HG02885 (cell line): ENCODE measurements at regions not wholly inside any gene's neighbourhood (a gene's known extent, or its start where the extent isn't known, plus 50 kb on each side); places are given as distances from the start of the nearest gene placed in this dataset.
"Not testable (repeated sequence)": the region's sequence is repeated elsewhere in the genome, so short reads cannot be mapped to it uniquely, and the experiment has no call there.

Experiments
- ATAC-seq: cut with Tn5 transposase; IDR thresholded peaks from one replicate; pipeline ENCODE4 v1.9.1; 2021; ENCODE audit warnings: mild to moderate bottlenecking; ENCODE audit not compliant: unreplicated experiment, poor library complexity

DNA sequence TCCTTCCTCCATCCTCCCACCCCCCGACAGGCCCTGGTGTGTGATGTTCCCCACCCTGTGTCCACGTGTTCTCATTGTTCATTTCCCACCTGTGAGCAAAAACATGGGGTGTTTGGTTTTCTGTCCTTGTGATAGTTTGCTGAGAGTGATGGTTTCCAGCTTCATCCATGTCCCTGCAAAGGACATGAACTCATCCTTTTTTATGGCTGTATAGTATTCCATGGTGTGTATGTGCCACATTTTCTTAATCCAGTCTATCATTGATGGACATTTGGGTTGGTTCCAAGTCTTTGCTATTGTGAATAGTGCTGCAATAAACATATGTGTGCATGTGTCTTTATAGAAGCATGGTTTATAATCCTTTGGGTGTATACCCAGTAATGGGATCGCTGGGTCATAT lies 587.6 kb downstream of the EDEM1 start:
- not testable (repeated sequence) for ATAC-seq

DNA sequence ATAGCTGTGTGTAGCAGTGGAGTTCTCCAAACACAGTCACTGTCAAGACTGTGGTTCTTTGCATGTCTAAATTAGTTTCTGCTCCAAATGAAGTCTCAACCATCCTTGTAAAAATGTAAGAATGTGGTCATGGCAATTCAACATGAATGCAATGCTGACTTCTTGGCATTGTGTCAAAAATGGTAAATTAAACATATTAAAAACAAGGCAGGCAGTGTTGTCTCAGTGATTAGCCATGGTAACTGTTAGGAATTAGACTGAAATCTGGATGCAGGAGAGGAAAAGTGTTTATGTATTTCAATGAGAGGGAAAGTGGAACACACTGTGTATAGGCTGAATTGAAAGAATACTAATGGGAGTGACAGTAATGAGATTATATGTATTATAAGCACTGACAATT lies 597.2 kb downstream of the EDEM1 start:
- ATAC-seq, result no peak

- ATAC-seq, result no peak
These were observed 600.5 kb downstream of the EDEM1 start for GRCh38 chr3:5787861-5788488.

- no peak for ATAC-seq
These were observed 601.0 kb downstream of the EDEM1 start for GRCh38 chr3:5788496-5788895.

GRCh38 chr3:5791558-5791957 lies 604.1 kb downstream of the EDEM1 start:
- ATAC-seq, result no peak

- no peak for ATAC-seq
These were observed 609.0 kb downstream of the EDEM1 start for GRCh38 chr3:5796541-5796940.

DNA sequence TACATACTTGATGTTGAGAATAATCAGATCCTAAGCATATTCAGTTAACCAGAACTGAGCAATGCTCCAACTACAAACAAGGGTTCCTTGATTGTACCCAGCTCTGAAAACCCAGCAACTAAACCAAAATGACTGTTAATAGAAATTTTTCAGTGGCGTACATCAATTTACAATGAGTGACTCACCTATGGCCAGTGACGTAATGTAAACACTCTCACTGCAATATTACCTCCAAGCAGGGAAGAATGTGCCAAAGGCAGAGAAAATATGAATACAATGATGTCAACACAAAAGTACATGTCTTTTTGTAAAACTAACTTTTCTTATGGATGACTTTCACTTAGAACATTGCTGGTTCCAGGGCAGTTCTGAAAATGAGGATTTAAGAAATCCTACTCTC lies 611.3 kb downstream of the EDEM1 start:
- no peak for ATAC-seq

DNA sequence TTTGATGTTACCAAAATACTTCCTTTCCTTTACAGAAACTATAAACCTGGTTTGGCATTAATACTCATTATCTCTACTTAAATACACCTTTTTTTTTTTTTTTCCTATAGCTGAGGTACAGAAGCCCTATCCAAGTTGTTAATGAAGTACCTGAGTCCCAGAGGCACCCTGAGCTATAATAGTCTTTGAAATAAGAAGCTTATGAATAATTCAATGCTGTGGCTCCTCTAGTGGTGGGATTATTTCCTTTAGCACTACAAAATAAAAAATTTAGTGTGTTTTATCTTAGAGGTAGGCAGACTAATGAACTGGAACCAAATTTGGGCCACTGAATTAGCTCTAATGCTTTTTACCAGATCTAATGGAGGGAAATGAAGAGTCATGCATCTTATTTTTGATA lies 611.9 kb downstream of the EDEM1 start:
- no peak for ATAC-seq

- no peak for ATAC-seq
These were observed 613.5 kb downstream of the EDEM1 start for GRCh38 chr3:5800965-5801364.

DNA sequence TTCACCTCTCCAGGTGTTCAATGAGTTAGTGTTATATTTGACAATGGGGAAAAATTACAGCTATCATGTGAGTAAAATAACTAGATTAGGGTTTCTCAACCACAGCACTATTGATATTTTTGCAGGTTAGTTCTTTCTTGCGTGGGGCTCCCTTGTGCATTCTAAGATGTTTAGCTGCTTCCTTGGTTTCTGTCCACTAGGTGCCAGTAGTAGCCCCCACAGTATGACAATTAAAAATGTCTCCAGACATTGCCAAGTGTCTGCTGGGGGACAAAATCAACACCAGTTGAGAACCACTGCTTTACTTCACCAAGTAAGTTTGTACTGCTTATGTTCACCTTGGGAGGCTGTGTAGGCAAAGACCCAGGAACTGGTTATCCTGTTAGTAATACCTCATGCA lies 618.7 kb downstream of the EDEM1 start:
- ATAC-seq, result no peak

- ATAC-seq, result no peak
These were observed 622.2 kb downstream of the EDEM1 start for GRCh38 chr3:5809586-5810246.

DNA sequence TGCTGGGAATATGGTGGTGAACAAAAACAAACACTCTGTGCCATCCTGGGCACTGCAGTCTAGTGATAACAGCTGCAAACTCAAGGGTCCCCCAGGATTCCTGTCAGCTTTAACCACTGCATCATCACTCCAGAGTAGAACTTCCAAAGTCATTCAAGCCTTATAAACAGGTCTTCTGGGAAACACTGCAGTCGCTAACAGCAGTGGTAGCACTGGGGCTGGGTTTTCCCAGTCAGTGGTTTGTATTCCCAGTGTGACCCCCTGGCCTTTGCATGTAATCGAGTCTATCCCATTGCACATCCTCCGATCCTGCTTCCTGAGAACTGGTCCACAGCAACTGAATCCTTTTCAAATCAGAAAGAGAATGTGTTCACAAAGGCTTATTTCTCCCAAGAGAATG lies 623.5 kb downstream of the EDEM1 start:
- no peak for ATAC-seq

DNA sequence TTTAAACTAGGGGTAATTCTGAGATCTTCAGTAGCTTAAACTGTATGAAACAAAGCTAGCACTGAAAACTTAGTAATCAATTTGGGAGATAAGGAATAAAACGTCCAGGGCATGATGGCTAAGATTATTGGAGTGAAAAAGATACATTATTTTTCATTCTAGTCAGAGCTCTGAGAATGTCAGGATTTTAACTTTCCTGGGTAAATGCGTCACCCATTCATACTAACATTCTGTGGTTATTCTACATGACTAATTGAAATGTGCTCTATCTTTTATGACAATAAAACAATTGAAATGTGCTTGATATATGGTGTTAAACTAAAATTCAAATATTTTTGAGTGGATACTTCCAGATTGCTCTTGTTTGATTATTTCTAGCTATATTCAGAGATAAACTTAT lies 626.0 kb downstream of the EDEM1 start:
- ATAC-seq, result no peak

DNA sequence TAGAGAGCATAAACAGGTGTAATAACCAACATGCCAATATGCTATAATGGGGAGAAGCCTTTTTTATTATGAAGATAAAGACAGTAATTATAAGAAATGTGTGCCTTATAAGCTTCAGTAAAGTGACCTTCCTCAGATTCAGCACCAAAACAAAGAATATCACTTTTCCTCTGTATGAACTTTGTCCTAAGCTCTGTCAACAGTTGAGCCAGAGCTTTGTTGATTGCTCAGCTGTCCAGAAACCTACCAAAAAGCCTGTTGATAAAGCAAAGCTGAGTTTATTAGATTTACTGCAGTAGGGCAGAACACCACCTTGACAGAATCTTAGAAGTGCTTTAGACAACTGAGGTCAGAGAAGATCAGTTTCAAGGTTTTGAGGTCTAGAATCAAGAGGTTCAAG lies 635.3 kb downstream of the EDEM1 start:
- no peak for ATAC-seq

DNA sequence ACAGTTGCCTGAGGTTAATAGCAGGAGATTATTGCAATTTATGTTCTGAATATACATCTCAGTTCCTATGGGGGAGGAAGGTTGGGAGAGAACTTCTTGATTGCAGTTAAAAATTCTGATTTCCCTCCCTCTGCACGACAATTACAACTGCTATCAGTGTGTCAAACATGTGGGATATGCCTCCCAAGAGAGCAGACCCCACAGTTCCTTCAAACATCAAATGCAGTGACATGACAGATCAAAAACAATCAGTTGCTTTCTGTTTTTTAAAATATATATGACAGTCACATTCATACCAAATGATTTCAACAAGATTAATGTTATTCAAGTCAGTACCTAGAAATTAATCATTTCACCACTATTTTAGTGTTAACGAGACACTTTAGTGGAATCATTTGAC lies 639.0 kb downstream of the EDEM1 start:
- no peak for ATAC-seq

GRCh38 chr3:5828251-5828650 lies 640.7 kb downstream of the EDEM1 start:
- ATAC-seq, result no peak

GRCh38 chr3:5840056-5840455 lies 652.5 kb downstream of the EDEM1 start:
- ATAC-seq, result no peak

- ATAC-seq, result no peak
These were observed 654.1 kb downstream of the EDEM1 start for GRCh38 chr3:5841599-5841998.

DNA sequence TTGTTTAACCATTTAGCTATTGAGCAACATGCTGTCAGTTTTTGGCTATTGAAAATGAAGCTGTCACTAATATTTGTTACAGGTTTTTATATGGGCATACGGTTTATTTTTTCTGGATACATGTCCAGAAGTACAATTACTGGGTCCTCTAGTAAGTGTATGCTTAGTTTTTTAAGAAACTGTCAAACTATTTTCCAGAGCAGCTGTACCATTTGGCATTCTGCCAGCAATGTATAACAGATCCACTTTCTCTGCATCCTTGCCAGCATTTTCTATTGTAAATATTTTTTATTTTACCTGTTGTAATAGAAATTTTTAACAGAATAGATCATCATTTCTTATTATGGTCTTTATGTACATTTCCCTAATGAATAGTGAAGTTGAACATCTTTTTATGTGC lies 658.8 kb downstream of the EDEM1 start:
- no peak for ATAC-seq

- no peak for ATAC-seq
These were observed 673.6 kb downstream of the EDEM1 start for GRCh38 chr3:5861151-5861550.

GRCh38 chr3:5874931-5875341 lies 687.4 kb downstream of the EDEM1 start:
- ATAC-seq, result no peak

GRCh38 chr3:5888851-5889250 lies 701.3 kb downstream of the EDEM1 start:
- no peak for ATAC-seq
